Ishikawa (cell line): ENCODE measurements at regions not wholly inside any gene's neighbourhood (a gene's known extent, or its start where the extent isn't known, plus 50 kb on each side); places are given as distances from the start of the nearest gene placed in this dataset.

Experiments used
- CEBPB ChIP-seq: IDR thresholded peaks from 2 replicates; pipeline ENCODE4 v1.6.1; 2012
- CREB1 ChIP-seq: IDR thresholded peaks from 2 replicates; pipeline ENCODE4 v1.6.1; 2012; ENCODE audit warnings: low read depth
- EGR1 ChIP-seq: IDR thresholded peaks from 2 replicates; pipeline ENCODE4 v1.6.1; 2012
- EP300 ChIP-seq: IDR thresholded peaks from 2 replicates; pipeline ENCODE4 v1.6.1; 2012; ENCODE audit warnings: borderline replicate concordance
- FOXM1 ChIP-seq: IDR thresholded peaks from 2 replicates; pipeline ENCODE4 v1.6.1; 2012; ENCODE audit warnings: low read depth, borderline replicate concordance
- NFIC ChIP-seq: IDR thresholded peaks from 2 replicates; pipeline ENCODE4 v1.6.1; 2012
- RAD21 ChIP-seq: IDR thresholded peaks from 2 replicates; pipeline ENCODE4 v1.6.1; 2012; ENCODE audit warnings: low read depth
- TAF1 ChIP-seq: IDR thresholded peaks from 2 replicates; pipeline ENCODE4 v1.6.1; 2012; ENCODE audit warnings: low read depth, mild to moderate bottlenecking
- TCF12 ChIP-seq: IDR thresholded peaks from 2 replicates; pipeline ENCODE4 v1.6.1; 2012; ENCODE audit warnings: low read depth
- TEAD4 ChIP-seq: IDR thresholded peaks from 2 replicates; pipeline ENCODE4 v1.6.1; 2012
- YY1 ChIP-seq: IDR thresholded peaks from 2 replicates; pipeline ENCODE4 v1.6.1; 2012; ENCODE audit warnings: low read depth
- ZBTB7A ChIP-seq: IDR thresholded peaks from 2 replicates; pipeline ENCODE4 v1.6.1; 2012; ENCODE audit warnings: low read depth
- TF ChIP-seq, protein P1 (sequence below): IDR thresholded peaks from 2 replicates; pipeline ENCODE4 v1.6.1; 2012; ENCODE audit warnings: low read depth, mild to moderate bottlenecking
- TF ChIP-seq, protein P2 (sequence below): IDR thresholded peaks from 2 replicates; pipeline ENCODE4 v1.6.1; 2012
- TF ChIP-seq, protein P3 (sequence below): IDR thresholded peaks from 2 replicates; pipeline ENCODE4 v1.6.1; 2012

DNA sequence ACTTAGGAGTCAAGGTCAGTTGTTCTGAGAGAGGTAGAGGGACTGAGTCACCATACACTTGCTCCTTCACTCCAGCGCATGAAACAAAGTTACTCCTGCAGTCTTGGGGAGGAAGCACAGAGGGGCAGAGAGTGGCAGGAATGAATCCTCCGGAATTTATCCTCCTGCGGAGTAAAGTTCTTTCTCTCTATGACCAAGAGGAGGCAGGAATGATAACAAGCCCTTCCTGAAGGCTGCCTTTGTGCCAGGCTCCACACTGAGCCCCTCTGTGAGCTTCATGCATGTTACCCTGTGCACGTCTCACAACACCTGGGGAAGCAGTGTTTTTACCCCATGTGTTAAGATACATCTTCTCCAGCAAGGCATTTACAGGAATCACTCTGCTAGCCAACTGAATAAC, 458.4 kb downstream of the KLF12 start:
- TF ChIP-seq CEBPB (no peak), EP300 (no peak), TCF12 (no peak), YY1 (no peak), ZBTB7A (no peak)
- TF ChIP-seq, protein P1, sequence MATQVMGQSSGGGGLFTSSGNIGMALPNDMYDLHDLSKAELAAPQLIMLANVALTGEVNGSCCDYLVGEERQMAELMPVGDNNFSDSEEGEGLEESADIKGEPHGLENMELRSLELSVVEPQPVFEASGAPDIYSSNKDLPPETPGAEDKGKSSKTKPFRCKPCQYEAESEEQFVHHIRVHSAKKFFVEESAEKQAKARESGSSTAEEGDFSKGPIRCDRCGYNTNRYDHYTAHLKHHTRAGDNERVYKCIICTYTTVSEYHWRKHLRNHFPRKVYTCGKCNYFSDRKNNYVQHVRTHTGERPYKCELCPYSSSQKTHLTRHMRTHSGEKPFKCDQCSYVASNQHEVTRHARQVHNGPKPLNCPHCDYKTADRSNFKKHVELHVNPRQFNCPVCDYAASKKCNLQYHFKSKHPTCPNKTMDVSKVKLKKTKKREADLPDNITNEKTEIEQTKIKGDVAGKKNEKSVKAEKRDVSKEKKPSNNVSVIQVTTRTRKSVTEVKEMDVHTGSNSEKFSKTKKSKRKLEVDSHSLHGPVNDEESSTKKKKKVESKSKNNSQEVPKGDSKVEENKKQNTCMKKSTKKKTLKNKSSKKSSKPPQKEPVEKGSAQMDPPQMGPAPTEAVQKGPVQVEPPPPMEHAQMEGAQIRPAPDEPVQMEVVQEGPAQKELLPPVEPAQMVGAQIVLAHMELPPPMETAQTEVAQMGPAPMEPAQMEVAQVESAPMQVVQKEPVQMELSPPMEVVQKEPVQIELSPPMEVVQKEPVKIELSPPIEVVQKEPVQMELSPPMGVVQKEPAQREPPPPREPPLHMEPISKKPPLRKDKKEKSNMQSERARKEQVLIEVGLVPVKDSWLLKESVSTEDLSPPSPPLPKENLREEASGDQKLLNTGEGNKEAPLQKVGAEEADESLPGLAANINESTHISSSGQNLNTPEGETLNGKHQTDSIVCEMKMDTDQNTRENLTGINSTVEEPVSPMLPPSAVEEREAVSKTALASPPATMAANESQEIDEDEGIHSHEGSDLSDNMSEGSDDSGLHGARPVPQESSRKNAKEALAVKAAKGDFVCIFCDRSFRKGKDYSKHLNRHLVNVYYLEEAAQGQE = no peak

DNA sequence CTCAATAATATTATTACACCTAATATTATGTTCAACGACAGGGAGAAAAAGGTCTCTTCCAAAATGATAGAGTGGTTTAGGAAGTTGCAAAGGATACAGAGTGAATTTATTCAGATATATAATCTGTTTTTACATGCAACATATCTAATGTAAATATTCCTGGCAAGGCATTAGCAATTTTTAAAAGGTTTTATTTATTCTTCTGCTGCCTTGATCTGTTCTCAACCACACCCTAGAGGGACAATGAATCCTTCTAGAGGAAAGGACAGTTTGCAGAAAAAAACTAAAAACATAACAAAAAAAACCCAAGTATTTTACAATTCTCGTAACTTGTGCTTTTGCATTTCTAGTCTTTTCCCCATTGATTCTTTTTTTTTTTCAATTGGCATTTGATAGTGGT, 459.6 kb downstream of the KLF12 start:
- TF ChIP-seq EP300 (no peak), TEAD4 (no peak)

DNA sequence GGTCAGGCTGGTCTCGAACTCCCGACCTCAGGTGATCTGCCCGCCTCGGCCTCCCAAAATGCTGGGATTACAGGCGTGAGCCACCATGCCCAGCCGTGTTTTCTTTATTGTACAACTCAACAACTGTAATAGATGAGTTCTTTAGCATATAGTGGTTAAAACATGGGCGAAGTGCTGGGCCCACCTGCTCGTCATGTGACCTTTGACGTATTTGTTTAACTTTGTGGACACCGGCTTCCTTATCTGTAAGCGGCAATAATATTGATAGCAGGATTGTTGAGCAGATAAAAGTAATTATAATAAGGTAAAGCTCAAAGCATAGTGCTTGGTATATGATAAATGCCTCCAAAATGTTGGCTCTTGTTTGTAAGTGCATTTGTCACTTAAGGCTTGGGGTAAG, 460.3 kb downstream of the KLF12 start:
- TF ChIP-seq, protein P2, sequence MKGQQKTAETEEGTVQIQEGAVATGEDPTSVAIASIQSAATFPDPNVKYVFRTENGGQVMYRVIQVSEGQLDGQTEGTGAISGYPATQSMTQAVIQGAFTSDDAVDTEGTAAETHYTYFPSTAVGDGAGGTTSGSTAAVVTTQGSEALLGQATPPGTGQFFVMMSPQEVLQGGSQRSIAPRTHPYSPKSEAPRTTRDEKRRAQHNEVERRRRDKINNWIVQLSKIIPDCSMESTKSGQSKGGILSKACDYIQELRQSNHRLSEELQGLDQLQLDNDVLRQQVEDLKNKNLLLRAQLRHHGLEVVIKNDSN = no peak
- TF ChIP-seq, protein P3, sequence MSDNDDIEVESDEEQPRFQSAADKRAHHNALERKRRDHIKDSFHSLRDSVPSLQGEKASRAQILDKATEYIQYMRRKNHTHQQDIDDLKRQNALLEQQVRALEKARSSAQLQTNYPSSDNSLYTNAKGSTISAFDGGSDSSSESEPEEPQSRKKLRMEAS = no peak
- TF ChIP-seq EGR1 (no peak), TCF12 (no peak), TAF1 (no peak), ZBTB7A (no peak), CREB1 (no peak)

DNA sequence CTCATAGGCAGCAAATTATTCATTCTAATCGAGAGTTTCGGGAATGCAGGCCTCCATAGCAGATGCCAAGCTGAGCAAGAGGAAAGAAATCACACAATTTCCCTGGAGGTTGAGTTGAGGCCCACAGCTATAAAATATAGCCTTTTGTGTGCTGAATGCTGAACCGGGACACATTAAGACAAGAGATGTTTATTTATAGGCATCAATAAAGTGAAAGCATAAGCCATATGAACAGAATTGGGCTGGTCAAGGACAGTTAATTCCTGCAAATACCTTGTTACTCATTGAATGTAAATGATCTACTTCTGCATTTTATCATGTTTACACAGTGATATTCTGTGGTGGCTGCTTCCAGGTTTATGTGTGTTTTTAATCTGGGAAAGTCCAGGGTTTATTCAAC, 461.7 kb downstream of the KLF12 start:
- TF ChIP-seq, protein P2 = no peak
- TF ChIP-seq FOXM1 (no peak), CREB1 (no peak), RAD21 (no peak), TEAD4 (no peak)

DNA sequence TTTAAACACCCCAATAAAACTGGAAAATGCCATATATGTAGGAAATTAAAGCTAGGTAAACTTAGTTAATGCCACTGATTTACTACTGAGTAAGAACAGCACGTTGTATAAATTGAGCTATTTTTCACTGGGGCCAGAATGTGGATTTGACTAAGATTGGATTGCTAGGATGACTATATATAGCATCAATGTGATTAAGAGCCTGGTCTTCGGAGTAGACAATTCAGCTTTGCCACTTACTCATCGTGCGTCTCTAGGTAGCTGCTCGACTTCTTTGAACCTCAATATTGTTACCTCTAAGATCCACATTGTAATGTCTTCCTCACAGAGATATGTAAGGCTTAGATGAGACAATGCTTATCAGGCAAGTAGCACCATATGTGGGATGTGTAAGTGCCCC, 462.5 kb downstream of the KLF12 start:
- TF ChIP-seq CEBPB (no peak), TAF1 (no peak), FOXM1 (no peak), TEAD4 (no peak), TCF12 (no peak), NFIC (no peak), RAD21 (no peak), EGR1 (no peak), EP300 (no peak), YY1 (no peak), ZBTB7A (no peak), CREB1 (no peak)
- TF ChIP-seq, protein P3 = no peak
- TF ChIP-seq, protein P2 = no peak
- TF ChIP-seq, protein P1 = no peak

DNA sequence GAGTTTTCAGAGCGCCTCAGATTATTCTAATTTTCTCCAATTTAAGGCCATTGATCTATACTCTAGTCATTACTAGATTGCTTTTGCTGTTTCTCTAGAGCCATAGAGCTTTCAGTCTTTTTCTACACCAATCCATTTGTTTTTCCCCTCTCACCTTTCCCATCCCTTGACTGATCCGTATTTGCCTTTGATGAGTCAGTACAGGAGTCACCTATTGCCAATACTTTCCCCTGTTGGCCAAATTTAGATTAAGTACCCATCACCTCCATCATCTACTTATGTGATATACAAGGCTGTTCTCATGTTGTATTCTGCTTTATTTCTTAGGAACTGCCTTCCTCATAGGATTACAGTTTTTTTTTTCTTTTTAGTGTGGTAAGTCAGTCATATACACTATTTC, 463.2 kb downstream of the KLF12 start:
- TF ChIP-seq TCF12 = no peak
- TF ChIP-seq EGR1 = no peak
- no peak for TF ChIP-seq YY1
- TF ChIP-seq RAD21 = no peak
- no peak for TF ChIP-seq ZBTB7A
- TF ChIP-seq TAF1 = no peak
- no peak for TF ChIP-seq EP300
- TF ChIP-seq, protein P2 = no peak
- TF ChIP-seq CEBPB = no peak
- TF ChIP-seq TEAD4 = no peak
- TF ChIP-seq, protein P3 = no peak
- no peak for TF ChIP-seq NFIC
- no peak for TF ChIP-seq FOXM1
- TF ChIP-seq, protein P1 = no peak
- TF ChIP-seq CREB1 = no peak
